WERI-Rb-1 (cell line): ENCODE measurements at regions not wholly inside any gene's neighbourhood (a gene's known extent, or its start where the extent isn't known, plus 50 kb on each side); places are given as distances from the start of the nearest gene placed in this dataset.
"Not testable (repeated sequence)": the region's sequence is repeated elsewhere in the genome, so short reads cannot be mapped to it uniquely, and the experiment has no call there.

Experiments used
- DNase-seq: peaks from one replicate; pipeline ENCODE4 v3.0.0-alpha.2; 2020
- H3K27ac ChIP-seq: fragments of 250-450 bp; sonication (Bioruptor Pico); 2 replicates; pipeline ENCODE4 v1.5.1; 2020; ENCODE audit warnings: mild to moderate bottlenecking, moderate library complexity
- H3K27me3 ChIP-seq: fragments of 250-450 bp; sonication (Bioruptor Pico); 2 replicates; pipeline ENCODE4 v1.5.1; 2021; ENCODE audit warnings: mild to moderate bottlenecking, low read depth, moderate library complexity; ENCODE audit not compliant: insufficient read depth, severe bottlenecking
- H3K36me3 ChIP-seq: fragments of 250-450 bp; sonication (Bioruptor Pico); 2 replicates; pipeline ENCODE4 v1.5.1; 2020; ENCODE audit warnings: mild to moderate bottlenecking, moderate library complexity
- H3K4me3 ChIP-seq: 2 replicates; pipeline ENCODE4 v1.5.1; 2011; ENCODE audit warnings: low read depth, mild to moderate bottlenecking, control low read depth, low read length
- H3K9me3 ChIP-seq: fragments of 250-450 bp; sonication (Bioruptor Pico); 2 replicates; pipeline ENCODE4 v1.5.1; 2021; ENCODE audit warnings: mild to moderate bottlenecking, moderate library complexity; ENCODE audit not compliant: severe bottlenecking
- CTCF ChIP-seq: IDR thresholded peaks from 2 replicates; pipeline ENCODE4 v1.5.1; 2011; ENCODE audit warnings: low read depth, mild to moderate bottlenecking, control low read depth, inconsistent platforms, low read length

- Histone ChIP-seq H3K27ac (no peak overlapping the region), H3K27me3 (no peaks in the 10 kb centered on the region), H3K4me3 (no peak overlapping the region), H3K9me3 (no peaks in the 10 kb centered on the region), H3K36me3 (no peaks in the 10 kb centered on the region)
- no peak for DNase-seq
- no peak for TF ChIP-seq CTCF
Observed at GRCh38 chr7:12025246-12025645, 185.8 kb upstream of the TMEM106B start.

GRCh38 chr7:12028508-12028907, 182.6 kb upstream of the TMEM106B start:
- no peaks in the 10 kb centered on the region for H3K27me3 ChIP-seq
- no peaks in the 10 kb centered on the region for H3K9me3 ChIP-seq
- no peak overlapping the region for H3K4me3 ChIP-seq
- no peak overlapping the region for H3K27ac ChIP-seq
- no peaks in the 10 kb centered on the region for H3K36me3 ChIP-seq
- no peak for TF ChIP-seq CTCF
- no peak for DNase-seq

GRCh38 chr7:12030116-12030515, 181.0 kb upstream of the TMEM106B start:
- DNase-seq = no peak
- TF ChIP-seq CTCF = no peak
- Histone ChIP-seq H3K36me3 (no peaks in the 10 kb centered on the region), H3K27ac (no peak overlapping the region), H3K4me3 (no peak overlapping the region), H3K27me3 (no peaks in the 10 kb centered on the region), H3K9me3 (no peaks in the 10 kb centered on the region)

DNA sequence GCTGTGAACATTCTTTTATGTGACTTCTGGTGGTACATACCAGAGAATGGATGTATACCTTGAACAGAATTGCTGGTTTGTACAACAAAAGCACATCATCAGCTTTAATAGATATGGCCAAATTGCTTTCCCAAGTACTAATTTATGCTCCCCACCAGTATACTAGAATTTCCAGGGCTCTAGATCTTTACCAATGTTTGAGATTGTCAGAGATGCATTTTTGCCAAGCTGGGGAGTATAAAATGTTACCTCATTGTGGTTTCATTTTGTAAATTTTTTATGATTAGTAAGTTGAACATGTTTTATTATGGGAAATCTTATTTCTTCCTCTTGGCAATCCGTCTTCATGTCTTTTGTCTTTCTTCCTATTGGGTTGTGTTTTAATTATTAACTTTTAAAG, 179.9 kb upstream of the TMEM106B start:
- no peaks in the 10 kb centered on the region for H3K9me3 ChIP-seq
- TF ChIP-seq CTCF = no peak
- H3K27me3 ChIP-seq = no peaks in the 10 kb centered on the region
- no peak overlapping the region for H3K27ac ChIP-seq
- DNase-seq = no peak
- H3K36me3 ChIP-seq = no peaks in the 10 kb centered on the region
- no peak overlapping the region for H3K4me3 ChIP-seq

- no peak for DNase-seq
- H3K27ac ChIP-seq = no peak overlapping the region
- TF ChIP-seq CTCF = no peak
- H3K4me3 ChIP-seq = no peak overlapping the region
- no peaks in the 10 kb centered on the region for H3K9me3 ChIP-seq
- H3K36me3 ChIP-seq = no peaks in the 10 kb centered on the region
- H3K27me3 ChIP-seq = no peaks in the 10 kb centered on the region
Observed at GRCh38 chr7:12031638-12032037, 179.5 kb upstream of the TMEM106B start.

DNA sequence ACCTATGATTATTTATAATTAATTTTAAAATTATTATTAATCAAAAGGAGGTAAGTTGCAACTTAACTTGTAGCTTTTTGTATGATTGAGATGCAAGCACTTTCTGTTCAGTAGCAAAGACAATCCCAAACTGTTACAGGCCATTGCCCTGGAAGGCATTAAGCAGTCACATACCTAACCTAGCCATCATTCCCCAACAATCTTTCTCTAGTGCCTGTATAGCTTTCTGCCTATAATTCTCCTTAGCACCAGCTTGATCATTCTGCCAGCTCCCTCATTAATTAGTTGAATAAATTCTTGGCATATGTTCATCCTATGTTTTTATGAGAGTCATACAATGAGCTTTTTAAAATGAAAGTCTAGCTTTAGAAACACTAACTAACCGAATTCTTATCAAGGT, 178.9 kb upstream of the TMEM106B start:
- no peak overlapping the region for H3K27ac ChIP-seq
- H3K9me3 ChIP-seq = no peaks in the 10 kb centered on the region
- no peaks in the 10 kb centered on the region for H3K27me3 ChIP-seq
- no peak for DNase-seq
- no peak for TF ChIP-seq CTCF
- H3K4me3 ChIP-seq = no peak overlapping the region
- no peaks in the 10 kb centered on the region for H3K36me3 ChIP-seq

DNA sequence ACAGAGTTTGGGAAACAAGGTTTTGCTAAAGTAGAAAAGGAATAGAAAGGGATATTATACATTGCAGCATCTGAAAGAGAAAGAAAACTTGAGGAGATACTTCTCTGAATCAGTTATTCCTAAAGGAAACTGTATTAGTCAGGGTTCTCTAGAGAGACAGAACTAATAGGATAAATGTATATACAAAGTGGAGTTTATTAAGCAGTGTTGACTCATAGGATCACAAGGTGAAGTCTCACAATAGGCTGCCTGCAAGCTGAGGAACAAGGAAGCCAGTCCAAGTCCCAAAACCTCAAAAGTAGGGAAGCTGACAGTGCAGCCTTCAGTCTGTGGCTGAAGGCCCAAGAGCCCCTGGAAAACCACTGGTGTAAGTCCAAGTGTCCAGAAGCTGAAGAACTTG, 167.6 kb upstream of the TMEM106B start:
- not testable (repeated sequence) for H3K27ac ChIP-seq, H3K36me3 ChIP-seq, H3K9me3 ChIP-seq, DNase-seq, H3K27me3 ChIP-seq, H3K4me3 ChIP-seq
